HUDEP-2 (cell line): ENCODE measurements at regions not wholly inside any gene's neighbourhood (a gene's known extent, or its start where the extent isn't known, plus 50 kb on each side); places are given as distances from the start of the nearest gene placed in this dataset.

Experiments
- DNase-seq, 76 experiments: peaks; one replicate each; lab custom pipeline; 2025; ENCODE audit not compliant: unreplicated experiment in 76 of 76; lab: John Stamatoyannopoulos, UW

- no peak for DNase-seq
Observed at GRCh38 chr18:29071869-29072268, 894.9 kb upstream of the CDH2 start.

GRCh38 chr18:29063346-29063745 lies 886.4 kb upstream of the CDH2 start:
- DNase-seq: no peak

GRCh38 chr18:29062921-29063320 lies 886.0 kb upstream of the CDH2 start:
- DNase-seq: no peak

GRCh38 chr18:29060349-29060748 lies 883.4 kb upstream of the CDH2 start:
- no peak for DNase-seq

- no peak for DNase-seq
Observed at GRCh38 chr18:29057703-29058102, 880.8 kb upstream of the CDH2 start.

- DNase-seq: no peak
Observed at GRCh38 chr18:29056800-29057199, 879.9 kb upstream of the CDH2 start.

GRCh38 chr18:29041976-29042375 lies 865.0 kb upstream of the CDH2 start:
- DNase-seq: no peak

- no peak for DNase-seq
Observed at GRCh38 chr18:29034113-29034856, 857.4 kb upstream of the CDH2 start.

- DNase-seq: no peak
Observed at GRCh38 chr18:29028560-29028959, 851.6 kb upstream of the CDH2 start.

GRCh38 chr18:29018976-29019375 lies 842.0 kb upstream of the CDH2 start:
- no peak for DNase-seq

GRCh38 chr18:29012883-29013465 lies 836.0 kb upstream of the CDH2 start:
- no peak for DNase-seq

GRCh38 chr18:29012364-29012763 lies 835.4 kb upstream of the CDH2 start:
- no peak for DNase-seq

GRCh38 chr18:29009250-29009803 lies 832.4 kb upstream of the CDH2 start:
- DNase-seq: no peak

- DNase-seq: no peak
Observed at GRCh38 chr18:29008809-29009208, 831.9 kb upstream of the CDH2 start.

- DNase-seq: no peak
Observed at GRCh38 chr18:29007986-29008654, 831.2 kb upstream of the CDH2 start.

- DNase-seq: no peak
Observed at GRCh38 chr18:29004921-29005320, 828.0 kb upstream of the CDH2 start.

GRCh38 chr18:29003194-29003593 lies 826.3 kb upstream of the CDH2 start:
- no peak for DNase-seq

GRCh38 chr18:29002747-29003146 lies 825.8 kb upstream of the CDH2 start:
- DNase-seq: no peak

GRCh38 chr18:28999726-29000125 lies 822.8 kb upstream of the CDH2 start:
- DNase-seq: no peak

- DNase-seq: no peak
Observed at GRCh38 chr18:28995319-28995718, 818.4 kb upstream of the CDH2 start.

GRCh38 chr18:28984731-28985130 lies 807.8 kb upstream of the CDH2 start:
- no peak for DNase-seq

GRCh38 chr18:28974504-28974903 lies 797.6 kb upstream of the CDH2 start:
- DNase-seq: no peak
